Testis (tissue), 2 donors: ENCODE measurements at regions not wholly inside any gene's neighbourhood (a gene's known extent, or its start where the extent isn't known, plus 50 kb on each side); places are given as distances from the start of the nearest gene placed in this dataset.

Experiments used
- POLR2A ChIP-seq: fragments of 450-650 bp; IDR thresholded peaks from one replicate; pipeline ENCODE4 v1.6.1; 2017; ENCODE audit warnings: antibody characterized with exemption, mild to moderate bottlenecking, moderate library complexity
- TF ChIP-seq, protein P1 (sequence below), 3 experiments: fragments of 450-650 bp in 2 of 3; fragments of 200-600 bp in 1 of 3; sonication (generic) in 1 of 3; IDR thresholded peaks; one replicate each; pipeline ENCODE4 v1.5.1; 2016 to 2019; ENCODE audit warnings: antibody characterized with exemption in 3 of 3, mild to moderate bottlenecking in 2 of 3, moderate library complexity in 1 of 3

- TF ChIP-seq, protein P1, sequence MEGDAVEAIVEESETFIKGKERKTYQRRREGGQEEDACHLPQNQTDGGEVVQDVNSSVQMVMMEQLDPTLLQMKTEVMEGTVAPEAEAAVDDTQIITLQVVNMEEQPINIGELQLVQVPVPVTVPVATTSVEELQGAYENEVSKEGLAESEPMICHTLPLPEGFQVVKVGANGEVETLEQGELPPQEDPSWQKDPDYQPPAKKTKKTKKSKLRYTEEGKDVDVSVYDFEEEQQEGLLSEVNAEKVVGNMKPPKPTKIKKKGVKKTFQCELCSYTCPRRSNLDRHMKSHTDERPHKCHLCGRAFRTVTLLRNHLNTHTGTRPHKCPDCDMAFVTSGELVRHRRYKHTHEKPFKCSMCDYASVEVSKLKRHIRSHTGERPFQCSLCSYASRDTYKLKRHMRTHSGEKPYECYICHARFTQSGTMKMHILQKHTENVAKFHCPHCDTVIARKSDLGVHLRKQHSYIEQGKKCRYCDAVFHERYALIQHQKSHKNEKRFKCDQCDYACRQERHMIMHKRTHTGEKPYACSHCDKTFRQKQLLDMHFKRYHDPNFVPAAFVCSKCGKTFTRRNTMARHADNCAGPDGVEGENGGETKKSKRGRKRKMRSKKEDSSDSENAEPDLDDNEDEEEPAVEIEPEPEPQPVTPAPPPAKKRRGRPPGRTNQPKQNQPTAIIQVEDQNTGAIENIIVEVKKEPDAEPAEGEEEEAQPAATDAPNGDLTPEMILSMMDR (IDR thresholded peaks at IDR 0.05): no peak
- no peak for TF ChIP-seq POLR2A
Observed at GRCh38 chr3:117104792-117105191, 395.2 kb downstream of the TUSC7 start.
